ENCODE measurements at regions not wholly inside any gene's neighbourhood (a gene's known extent, or its start where the extent isn't known, plus 50 kb on each side); places are given as distances from the start of the nearest gene placed in this dataset.

- TF ChIP-seq RCOR1 (IDR thresholded peaks at IDR 0.05; ENCODE audit: low read length): no peak
These were observed 521.0 kb upstream of the RAB6C start (continued) for GRCh38 chr2:129458436-129458835.

- POLR2A ChIA-PET: no interaction called here
- no peaks in the 10 kb centered on the region for H3K4me1 ChIP-seq (ENCODE audit: control insufficient read depth in 1 of 2, insufficient read depth in 2 of 2, low read depth in 1 of 2, low read length in 1 of 2)
- H3K36me3 ChIP-seq (replicated peaks in 1 of 2; ENCODE audit: control insufficient read depth in 1 of 2, insufficient read depth in 2 of 2, low read length in 1 of 2): no peaks in the 10 kb centered on the region
- H3K4me3 ChIP-seq (ENCODE audit: low read depth in 2 of 2, low read length in 1 of 2): no peak overlapping the region
- no peak overlapping the region for H2AFZ ChIP-seq (ENCODE audit: low read depth)
- no peaks in the 10 kb centered on the region for H3K27me3 ChIP-seq (ENCODE audit: insufficient read depth)
- no peak overlapping the region for H3K9ac ChIP-seq
- no peaks in the 10 kb centered on the region for H3K79me2 ChIP-seq (ENCODE audit: insufficient read depth)
- no peaks in the 10 kb centered on the region for H3K9me2 ChIP-seq
- no peak for DNase-seq
- no peak overlapping the region for H3K27ac ChIP-seq (ENCODE audit: low read depth in 2 of 2, low read length in 1 of 2)
- CTCF ChIA-PET: interaction anchor here (0.7 kb wide), 1 partner anchor 338 kb away, joined by 3 read pairs; no protein-coding TSS in a partner anchor
- H4K20me1 ChIP-seq (ENCODE audit: insufficient read depth): no peaks in the 10 kb centered on the region
- H3K9me3 ChIP-seq: no peaks in the 10 kb centered on the region
- 50% methylated on average over 11 of the region's 15 CpGs for WGBS (ENCODE audit: low lambda C conversion rate)
- TF ChIP-seq NRF1 (IDR thresholded peaks at IDR 0.05; ENCODE audit: low read depth, low read length) (no peak), MXI1 (IDR thresholded peaks at IDR 0.05; ENCODE audit: low read depth, low read length) (no peak), ELF1 (IDR thresholded peaks at IDR 0.05) (no peak), TAF1 (IDR thresholded peaks at IDR 0.05; ENCODE audit: borderline replicate concordance, low read depth, low read length) (no peak), CHD2 (IDR thresholded peaks at IDR 0.05; ENCODE audit: low read length, partially characterized antibody) (no peak), GATA2 (CRISPR knock-in tag; IDR thresholded peaks at IDR 0.05) (no peak), RXRA (IDR thresholded peaks at IDR 0.05; ENCODE audit: borderline replicate concordance, low read depth) (no peak), RFX5 (IDR thresholded peaks at IDR 0.05; ENCODE audit: low read length) (no peak), EP300 (IDR thresholded peaks at IDR 0.05; ENCODE audit: borderline replicate concordance in 1 of 2, low read depth in 1 of 2, low read length in 1 of 2) (no peak), FOXJ3 (CRISPR knock-in tag; IDR thresholded peaks at IDR 0.05) (no peak), SIN3A (IDR thresholded peaks at IDR 0.05; ENCODE audit: borderline replicate concordance, low read depth, low read length) (no peak), POLR2AphosphoS5 (IDR thresholded peaks at IDR 0.05; ENCODE audit: low read depth, low read length) (no peak)
- TF ChIP-seq, protein P1, sequence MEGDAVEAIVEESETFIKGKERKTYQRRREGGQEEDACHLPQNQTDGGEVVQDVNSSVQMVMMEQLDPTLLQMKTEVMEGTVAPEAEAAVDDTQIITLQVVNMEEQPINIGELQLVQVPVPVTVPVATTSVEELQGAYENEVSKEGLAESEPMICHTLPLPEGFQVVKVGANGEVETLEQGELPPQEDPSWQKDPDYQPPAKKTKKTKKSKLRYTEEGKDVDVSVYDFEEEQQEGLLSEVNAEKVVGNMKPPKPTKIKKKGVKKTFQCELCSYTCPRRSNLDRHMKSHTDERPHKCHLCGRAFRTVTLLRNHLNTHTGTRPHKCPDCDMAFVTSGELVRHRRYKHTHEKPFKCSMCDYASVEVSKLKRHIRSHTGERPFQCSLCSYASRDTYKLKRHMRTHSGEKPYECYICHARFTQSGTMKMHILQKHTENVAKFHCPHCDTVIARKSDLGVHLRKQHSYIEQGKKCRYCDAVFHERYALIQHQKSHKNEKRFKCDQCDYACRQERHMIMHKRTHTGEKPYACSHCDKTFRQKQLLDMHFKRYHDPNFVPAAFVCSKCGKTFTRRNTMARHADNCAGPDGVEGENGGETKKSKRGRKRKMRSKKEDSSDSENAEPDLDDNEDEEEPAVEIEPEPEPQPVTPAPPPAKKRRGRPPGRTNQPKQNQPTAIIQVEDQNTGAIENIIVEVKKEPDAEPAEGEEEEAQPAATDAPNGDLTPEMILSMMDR (IDR thresholded peaks at IDR 0.05): no peak
- TF ChIP-seq, protein P2, sequence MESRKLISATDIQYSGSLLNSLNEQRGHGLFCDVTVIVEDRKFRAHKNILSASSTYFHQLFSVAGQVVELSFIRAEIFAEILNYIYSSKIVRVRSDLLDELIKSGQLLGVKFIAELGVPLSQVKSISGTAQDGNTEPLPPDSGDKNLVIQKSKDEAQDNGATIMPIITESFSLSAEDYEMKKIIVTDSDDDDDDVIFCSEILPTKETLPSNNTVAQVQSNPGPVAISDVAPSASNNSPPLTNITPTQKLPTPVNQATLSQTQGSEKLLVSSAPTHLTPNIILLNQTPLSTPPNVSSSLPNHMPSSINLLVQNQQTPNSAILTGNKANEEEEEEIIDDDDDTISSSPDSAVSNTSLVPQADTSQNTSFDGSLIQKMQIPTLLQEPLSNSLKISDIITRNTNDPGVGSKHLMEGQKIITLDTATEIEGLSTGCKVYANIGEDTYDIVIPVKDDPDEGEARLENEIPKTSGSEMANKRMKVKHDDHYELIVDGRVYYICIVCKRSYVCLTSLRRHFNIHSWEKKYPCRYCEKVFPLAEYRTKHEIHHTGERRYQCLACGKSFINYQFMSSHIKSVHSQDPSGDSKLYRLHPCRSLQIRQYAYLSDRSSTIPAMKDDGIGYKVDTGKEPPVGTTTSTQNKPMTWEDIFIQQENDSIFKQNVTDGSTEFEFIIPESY (IDR thresholded peaks at IDR 0.05; ENCODE audit: borderline replicate concordance, low read depth): no peak
- no peaks in the 10 kb centered on the region for H3F3A ChIP-seq (replicated peaks; ENCODE audit: insufficient read depth)
- H3K4me2 ChIP-seq: no peak overlapping the region
These were observed 520.1 kb upstream of the RAB6C start for GRCh38 chr2:129459200-129459876.

Measured in SK-N-SH (cell line).